PFSK-1 (cell line): ENCODE measurements at regions not wholly inside any gene's neighbourhood (a gene's known extent, or its start where the extent isn't known, plus 50 kb on each side); places are given as distances from the start of the nearest gene placed in this dataset.

Source experiments
- FOXP2 ChIP-seq: optimal IDR thresholded peaks from 2 replicates; pipeline ENCODE3; 2011; ENCODE audit warnings: borderline replicate concordance, control low read depth, inconsistent platforms; ENCODE audit not compliant: insufficient read depth; ENCODE audit errors: extremely low read length, extremely low read depth
- POLR2AphosphoS5 ChIP-seq: IDR thresholded peaks from 2 replicates; pipeline ENCODE4 v1.6.1; 2012; ENCODE audit warnings: low read depth, mild to moderate bottlenecking, control low read depth, low read length, moderate library complexity
- REST ChIP-seq, 2 experiments: IDR thresholded peaks; 2 replicates each; pipeline versions ENCODE4 v1.6.1 to v1.8.0; 2011 to 2012; ENCODE audit warnings: low read depth in 2 of 2, low read length in 2 of 2, control low read depth in 1 of 2, inconsistent platforms in 1 of 2, mild to moderate bottlenecking in 1 of 2, moderate library complexity in 1 of 2; ENCODE audit not compliant: insufficient read depth in 1 of 2
- SIN3A ChIP-seq: IDR thresholded peaks from 2 replicates; pipeline ENCODE4 v1.6.1; 2012; ENCODE audit warnings: mild to moderate bottlenecking, low read length, moderate library complexity, borderline replicate concordance; ENCODE audit not compliant: insufficient read depth
- TAF1 ChIP-seq: IDR thresholded peaks from 2 replicates; pipeline ENCODE4 v1.6.1; 2012; ENCODE audit warnings: low read length, control low read depth, borderline replicate concordance; ENCODE audit not compliant: insufficient read depth

GRCh38 chr1:80646053-80646452 is 1154.7 kb upstream of the ADGRL2 start:
- TF ChIP-seq FOXP2, result no peak
- no peak for TF ChIP-seq SIN3A
- TF ChIP-seq REST (IDR thresholded peaks at IDR 0.05; ENCODE audit: insufficient read depth in 1 of 2, low read depth in 2 of 2, low read length in 2 of 2), result no peak
- no peak for TF ChIP-seq POLR2AphosphoS5
- no peak for TF ChIP-seq TAF1

DNA sequence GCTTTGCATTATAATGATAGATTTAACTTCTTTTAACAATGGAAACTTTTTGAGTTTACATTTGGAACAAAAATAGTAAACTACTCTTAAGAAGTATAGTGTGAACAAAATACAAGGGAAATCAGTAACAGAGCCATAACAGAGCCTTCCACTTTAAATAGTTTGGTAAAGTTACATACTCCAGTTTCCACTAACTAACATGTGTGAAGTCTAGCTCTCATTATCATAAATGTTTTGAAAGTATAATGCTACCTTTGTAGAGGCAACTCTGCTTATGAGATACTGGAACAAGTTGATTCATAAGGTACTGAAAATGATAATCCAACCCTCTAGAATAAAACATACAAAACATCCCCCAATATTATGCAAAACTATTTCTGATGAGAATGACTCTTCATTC is 1155.1 kb upstream of the ADGRL2 start:
- TF ChIP-seq REST (IDR thresholded peaks at IDR 0.05; ENCODE audit: insufficient read depth in 1 of 2, low read depth in 2 of 2, low read length in 2 of 2), result no peak
- no peak for TF ChIP-seq SIN3A
- no peak for TF ChIP-seq POLR2AphosphoS5
- TF ChIP-seq FOXP2, result no peak
- no peak for TF ChIP-seq TAF1

DNA sequence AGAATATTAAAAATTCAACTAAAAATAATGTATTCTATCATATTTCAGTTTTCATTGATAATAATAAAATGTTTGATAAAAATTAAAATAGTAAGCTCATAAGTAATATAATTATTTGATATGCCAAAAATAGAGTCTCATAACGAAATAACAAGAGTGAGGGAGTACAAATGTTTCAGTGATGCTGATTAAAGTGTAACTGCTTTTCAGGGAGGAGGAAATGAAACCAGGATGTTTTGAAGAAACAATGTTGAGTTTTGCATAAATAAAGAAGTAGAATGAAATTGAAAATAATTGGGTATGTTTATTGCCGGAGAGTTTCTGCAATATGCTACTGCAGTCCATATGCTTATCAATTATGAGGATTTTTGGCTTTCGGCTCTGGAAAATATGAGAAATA is 1159.8 kb upstream of the ADGRL2 start:
- no peak for TF ChIP-seq FOXP2
- no peak for TF ChIP-seq REST (IDR thresholded peaks at IDR 0.05; ENCODE audit: insufficient read depth in 1 of 2, low read depth in 2 of 2, low read length in 2 of 2)
- TF ChIP-seq TAF1, result no peak
- no peak for TF ChIP-seq POLR2AphosphoS5
- no peak for TF ChIP-seq SIN3A

DNA sequence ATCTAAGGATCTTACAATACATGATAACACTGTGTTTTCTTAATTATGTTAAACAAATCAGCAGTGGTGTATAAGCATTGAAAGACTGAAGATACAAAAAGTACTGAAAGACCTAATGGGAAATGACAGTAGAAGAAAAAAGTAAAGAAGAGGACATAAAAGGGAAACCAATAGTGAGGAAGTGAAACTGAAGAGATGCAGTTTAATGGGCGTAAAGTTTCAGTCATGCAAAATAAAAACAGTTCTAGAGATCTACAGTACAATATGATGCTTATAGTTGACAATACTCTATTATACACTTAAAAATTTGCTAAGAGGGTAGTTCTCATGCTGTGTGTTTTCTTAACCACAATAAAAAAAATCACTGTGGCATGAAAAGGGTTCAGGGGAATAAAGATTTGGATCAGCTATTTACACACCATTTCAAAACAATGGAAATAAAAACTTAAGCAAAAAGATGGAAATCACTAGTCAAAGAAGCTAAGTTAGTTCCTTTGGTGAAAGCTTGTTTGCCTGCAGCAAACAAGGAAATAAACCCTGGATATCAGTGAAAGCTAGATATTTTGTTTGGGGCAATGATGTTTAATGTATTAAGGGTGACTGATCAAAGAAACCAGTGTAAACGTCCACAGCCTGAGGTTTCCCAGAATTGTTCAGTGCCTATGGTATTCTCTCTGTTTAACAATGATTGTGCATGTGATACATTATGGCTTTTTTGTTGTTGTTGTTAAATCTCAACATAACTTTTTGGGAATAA is 1160.8 kb upstream of the ADGRL2 start:
- TF ChIP-seq REST (IDR thresholded peaks at IDR 0.05; ENCODE audit: insufficient read depth in 1 of 2, low read depth in 2 of 2, low read length in 2 of 2), result no peak
- no peak for TF ChIP-seq POLR2AphosphoS5
- TF ChIP-seq SIN3A, result no peak
- no peak for TF ChIP-seq FOXP2
- no peak for TF ChIP-seq TAF1
